Adrenal gland (tissue), 9 donors: ENCODE measurements at regions not wholly inside any gene's neighbourhood (a gene's known extent, or its start where the extent isn't known, plus 50 kb on each side); places are given as distances from the start of the nearest gene placed in this dataset.

Experiments used
- DNase-seq, 7 donors: peaks; one replicate each; pipeline ENCODE4 v3.0.0-alpha.2; 2019 to 2020
- H3K27ac ChIP-seq, 5 donors: fragments of 200-600 bp; sonication (generic) in 4 of 5; 1 replicate in 3 of 5; 2 replicates in 2 of 5; pipeline versions ENCODE4 v1.5.1 to v1.8.0; 2016 to 2020; ENCODE audit warnings: mild to moderate bottlenecking in 1 of 5
- H3K27me3 ChIP-seq: fragments of 200-600 bp; 2 replicates; pipeline ENCODE4 v1.8.0; 2021
- H3K36me3 ChIP-seq, 2 donors: fragments of 200-600 bp; replicated peaks in 1 of 2; 1 replicate in 1 of 2; 2 replicates in 1 of 2; pipeline versions ENCODE4 v1.5.1 to v1.8.0; 2018 to 2022
- H3K4me1 ChIP-seq, 2 donors: fragments of 200-600 bp; replicated peaks in 1 of 2; 1 replicate in 1 of 2; 2 replicates in 1 of 2; pipeline versions ENCODE4 v1.5.1 to v1.8.0; 2018 to 2021
- H3K4me3 ChIP-seq, 4 donors: fragments of 200-600 bp; sonication (generic) in 3 of 4; one replicate each; pipeline ENCODE4 v1.5.1; 2016 to 2018
- H3K9me3 ChIP-seq, 3 donors: fragments of 200-600 bp; sonication (generic) in 1 of 3; replicated peaks in 1 of 3; 1 replicate in 2 of 3; 2 replicates in 1 of 3; pipeline versions ENCODE4 v1.5.1 to v1.8.0; 2016 to 2021
- POLR2A ChIP-seq, 2 donors: fragments of 450-650 bp; IDR thresholded peaks; one replicate each; pipeline ENCODE4 v1.6.1; 2017; ENCODE audit warnings: antibody characterized with exemption in 2 of 2, mild to moderate bottlenecking in 2 of 2, moderate library complexity in 1 of 2
- WGBS, 4 donors: extraction: QIAGEN DNeasy Blood & Tissue Kit in 2 of 4; methylation state at CpG; one replicate each; pipeline versions ENCODE4 v1.1.5 to v1.1.7; 2013 to 2017; 5-methylcytosine and 5-hydroxymethylcytosine counted together
- intact Hi-C, 2 donors: fragments of 100-400 bp; cut with DNase I; formaldehyde crosslinking; loops; one replicate each; pipeline versions ENCODE4 v1.14.1 to v1.15.0; 2022 to 2023
- TF ChIP-seq, protein P1 (sequence below), 6 experiments: fragments of 450-650 bp in 4 of 6; fragments of 200-600 bp in 2 of 6; sonication (generic) in 1 of 6; IDR thresholded peaks; 1 replicate in 5 of 6; 2 replicates in 1 of 6; pipeline versions ENCODE4 v1.5.1 to v1.8.0; 2016 to 2021; ENCODE audit warnings: antibody characterized with exemption in 6 of 6, mild to moderate bottlenecking in 2 of 6, moderate library complexity in 1 of 6
- donor health status: healthy with polysubstance abuse.
- donor health status: Bipolar disorder and iron deficiency.
- donor health status: DM: yes; HTN: yes; CAD: no.
- donor health status: DM: no; HTN: no; CAD: no.
- donor health status: DM: no; HTN: no; CAD: no.

DNA sequence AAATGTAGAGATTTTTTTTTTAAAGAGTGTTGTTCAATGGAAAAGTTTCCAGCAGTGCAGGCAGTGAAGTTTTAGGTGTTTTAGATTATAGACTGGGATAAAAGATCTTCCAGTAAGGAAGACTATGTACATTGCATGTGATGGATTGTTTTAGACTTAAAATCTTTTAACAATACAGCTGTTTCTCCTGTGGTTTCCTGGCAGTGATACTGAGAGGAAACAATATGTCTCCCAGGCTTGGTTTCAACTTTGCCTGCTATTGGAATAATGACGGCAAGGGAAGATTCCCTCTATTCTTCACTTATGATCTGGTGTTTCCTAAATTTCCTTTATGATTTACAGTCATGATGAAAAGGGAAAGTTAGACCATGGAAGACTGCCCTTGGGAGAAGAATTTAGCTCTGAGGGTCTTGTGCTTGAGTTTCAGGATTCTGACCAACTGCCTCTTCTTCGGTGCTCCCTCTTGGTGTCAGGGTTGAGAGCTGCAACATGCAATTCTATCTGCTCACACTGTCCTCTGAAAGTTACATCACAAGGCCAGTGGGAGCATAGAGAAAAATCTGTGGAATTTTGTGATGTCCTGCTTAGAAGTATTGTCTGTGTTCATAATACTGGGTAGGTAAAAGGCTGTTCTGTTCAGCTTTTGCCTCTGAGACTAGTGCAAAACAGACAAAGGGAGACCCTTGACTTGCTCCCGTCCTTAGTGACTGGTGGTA is 262.8 kb upstream of the MAN1A1 start:
- no peak for TF ChIP-seq POLR2A (IDR thresholded peaks at IDR 0.05)
- TF ChIP-seq, protein P1, sequence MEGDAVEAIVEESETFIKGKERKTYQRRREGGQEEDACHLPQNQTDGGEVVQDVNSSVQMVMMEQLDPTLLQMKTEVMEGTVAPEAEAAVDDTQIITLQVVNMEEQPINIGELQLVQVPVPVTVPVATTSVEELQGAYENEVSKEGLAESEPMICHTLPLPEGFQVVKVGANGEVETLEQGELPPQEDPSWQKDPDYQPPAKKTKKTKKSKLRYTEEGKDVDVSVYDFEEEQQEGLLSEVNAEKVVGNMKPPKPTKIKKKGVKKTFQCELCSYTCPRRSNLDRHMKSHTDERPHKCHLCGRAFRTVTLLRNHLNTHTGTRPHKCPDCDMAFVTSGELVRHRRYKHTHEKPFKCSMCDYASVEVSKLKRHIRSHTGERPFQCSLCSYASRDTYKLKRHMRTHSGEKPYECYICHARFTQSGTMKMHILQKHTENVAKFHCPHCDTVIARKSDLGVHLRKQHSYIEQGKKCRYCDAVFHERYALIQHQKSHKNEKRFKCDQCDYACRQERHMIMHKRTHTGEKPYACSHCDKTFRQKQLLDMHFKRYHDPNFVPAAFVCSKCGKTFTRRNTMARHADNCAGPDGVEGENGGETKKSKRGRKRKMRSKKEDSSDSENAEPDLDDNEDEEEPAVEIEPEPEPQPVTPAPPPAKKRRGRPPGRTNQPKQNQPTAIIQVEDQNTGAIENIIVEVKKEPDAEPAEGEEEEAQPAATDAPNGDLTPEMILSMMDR (IDR thresholded peaks at IDR 0.05) = no peak

DNA sequence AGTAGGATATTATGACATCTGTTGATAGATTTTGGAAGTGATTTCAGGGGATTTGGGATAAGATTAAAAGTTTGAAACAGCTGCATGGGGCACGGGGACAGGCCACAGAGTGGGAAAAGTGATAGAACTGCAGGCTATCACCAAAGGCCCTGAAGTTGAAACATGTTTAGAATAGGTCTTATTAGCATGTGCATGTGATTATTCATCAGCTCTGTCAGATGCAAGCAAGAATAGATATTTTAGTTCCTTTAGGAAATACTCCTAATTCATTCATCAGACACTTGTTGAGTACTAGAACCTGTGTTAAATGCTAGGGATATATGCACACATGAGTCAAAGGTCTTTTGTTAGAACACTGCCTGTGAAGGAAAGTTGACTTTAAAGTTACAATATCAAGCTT is 261.2 kb upstream of the MAN1A1 start:
- no peaks in the 10 kb centered on the region for H3K36me3 ChIP-seq
- intact Hi-C loops = no loop called here
- no peak for TF ChIP-seq POLR2A (IDR thresholded peaks at IDR 0.05)
- TF ChIP-seq, protein P1 (IDR thresholded peaks at IDR 0.05) = no peak
- H3K4me3 ChIP-seq = no peak overlapping the region
- no peak for DNase-seq
- no peaks in the 10 kb centered on the region for H3K27me3 ChIP-seq
- 89 to 96% (median 90%) methylated on average over 1 of the region's 1 CpG for WGBS, 4 donors
- no peaks in the 10 kb centered on the region for H3K9me3 ChIP-seq
- H3K4me1 ChIP-seq = peaks cover 0 to 3% of the 10 kb centered on the region in 2 donors
- no peak overlapping the region for H3K27ac ChIP-seq

More for the DNA sequence above, 262.8 kb upstream of the MAN1A1 start:
- intact Hi-C loops = no loop called here
- WGBS, 4 donors = 42 to 55% (median 50%) methylated on average over 3 of the region's 3 CpGs
- no peaks in the 10 kb centered on the region for H3K36me3 ChIP-seq
- H3K9me3 ChIP-seq = peaks cover 0 to 5% (median 0%) of the 10 kb centered on the region in 3 donors
- no peak for DNase-seq
- H3K27ac ChIP-seq = peak overlapping the region in 1 of 5 donors; percentile 15
- H3K27me3 ChIP-seq = no peaks in the 10 kb centered on the region
- peaks cover 0 to 3% of the 10 kb centered on the region in 2 donors for H3K4me1 ChIP-seq
- H3K4me3 ChIP-seq = no peak overlapping the region

DNA sequence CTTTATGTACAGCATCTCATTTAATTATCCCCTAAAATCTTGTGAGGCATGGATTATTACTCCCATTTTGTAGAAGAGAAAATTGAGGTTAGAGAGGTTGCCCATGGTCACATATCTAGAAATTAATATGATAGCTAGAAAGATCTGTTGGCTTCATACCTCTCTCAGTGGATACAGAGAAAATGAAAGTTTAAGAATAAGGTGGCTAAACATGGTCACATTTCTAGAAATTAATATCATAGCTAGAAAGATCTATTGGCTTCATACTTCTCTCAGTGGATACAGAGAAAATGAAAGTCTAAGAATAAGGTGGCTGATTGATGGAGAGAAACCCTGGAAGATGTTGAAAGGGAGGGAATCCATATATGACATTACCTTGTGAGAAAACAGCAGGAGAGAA is 260.7 kb upstream of the MAN1A1 start:
- no peak for DNase-seq
- H3K9me3 ChIP-seq = no peaks in the 10 kb centered on the region
- no peak overlapping the region for H3K4me3 ChIP-seq
- no peaks in the 10 kb centered on the region for H3K27me3 ChIP-seq
- no peak overlapping the region for H3K27ac ChIP-seq
- TF ChIP-seq, protein P1 (IDR thresholded peaks at IDR 0.05) = no peak
- TF ChIP-seq POLR2A (IDR thresholded peaks at IDR 0.05) = no peak
- intact Hi-C loops = no loop called here
- peaks cover 0 to 3% of the 10 kb centered on the region in 2 donors for H3K4me1 ChIP-seq
- no peaks in the 10 kb centered on the region for H3K36me3 ChIP-seq

DNA sequence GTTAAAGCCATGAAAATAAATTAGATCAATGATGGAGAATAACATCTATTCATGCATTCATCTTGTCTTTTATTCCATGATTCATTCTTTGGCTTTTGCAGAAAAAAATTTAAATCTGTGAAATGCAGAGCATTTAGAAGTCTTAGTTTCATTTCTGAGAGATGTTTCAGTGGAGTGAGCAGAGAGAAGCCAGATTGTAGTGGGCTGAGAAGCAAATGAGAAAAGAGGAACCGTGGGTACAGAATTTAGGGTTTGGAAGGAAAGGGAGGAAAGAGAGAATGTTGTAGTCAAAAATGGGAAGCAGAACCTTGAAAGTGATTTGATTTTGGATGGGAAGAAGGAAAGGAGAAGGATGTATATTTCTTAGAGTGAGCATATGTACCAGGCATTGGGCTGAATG is 260.3 kb upstream of the MAN1A1 start:
- 65 to 81% (median 77%) methylated on average over 1 of the region's 1 CpG for WGBS, 4 donors
- no peak for DNase-seq
- no peaks in the 10 kb centered on the region for H3K27me3 ChIP-seq
- intact Hi-C loops = no loop called here
- H3K9me3 ChIP-seq = no peaks in the 10 kb centered on the region
- H3K27ac ChIP-seq = no peak overlapping the region
- H3K4me3 ChIP-seq = no peak overlapping the region
- no peaks in the 10 kb centered on the region for H3K36me3 ChIP-seq
- TF ChIP-seq POLR2A (IDR thresholded peaks at IDR 0.05) = no peak
- TF ChIP-seq, protein P1 (IDR thresholded peaks at IDR 0.05) = no peak
- H3K4me1 ChIP-seq = peaks cover 0 to 3% of the 10 kb centered on the region in 2 donors
